ENCODE measurements at regions not wholly inside any gene's neighbourhood (a gene's known extent, or its start where the extent isn't known, plus 50 kb on each side); places are given as distances from the start of the nearest gene placed in this dataset.

- ATAC-seq (no peak), DNase-seq (ENCODE audit: low spot score) (no peak), FAIRE-seq (no peak)
- intact Hi-C loops (cut with micrococcal nuclease; ENCODE audit: unreplicated experiment) (loop anchor here (10.0 kb wide), 2 partner anchors 90 to 380 kb away; partner anchors contain the start of gene SLC30A10), in situ Hi-C loops (cut with HindIII; ENCODE audit: extremely low pct_ligation_motif_present, low pct_unique_long_range_greater_than_20kb) (loop anchor here (10.0 kb wide), 1 partner anchor 290 kb away; no protein-coding TSS in a partner anchor)
- H3K9me3 ChIP-seq (ENCODE audit: low read length) = no peaks in the 10 kb centered on the region
- POLR2A ChIA-PET = no interaction called here
- H3K9ac ChIP-seq (ENCODE audit: insufficient read depth, low read depth, low read length) = no peak overlapping the region
- WGBS (ENCODE audit: low lambda C conversion rate) = 18% methylated on average over 8 of the region's 8 CpGs
- H4K20me1 ChIP-seq (ENCODE audit: insufficient read depth, low read length) = no peaks in the 10 kb centered on the region
- no peaks in the 10 kb centered on the region for H3K79me2 ChIP-seq (ENCODE audit: insufficient read depth, low read length)
- no TSS peak for BruUV-seq (replicated peaks)
- H3K27ac ChIP-seq (ENCODE audit: extremely low read length, insufficient read depth, low read length) = no peak overlapping the region
- no peak overlapping the region for H2AFZ ChIP-seq (ENCODE audit: low read length)
- CTCF ChIA-PET (ENCODE audit: low intra/inter-chr PET ratio, low total read pairs) = no interaction called here
- no peak overlapping the region for H3K4me3 ChIP-seq (replicated peaks in 1 of 3; ENCODE audit: insufficient read depth in 1 of 3, low read depth in 2 of 3, low read length in 3 of 3)
- H3K36me3 ChIP-seq (replicated peaks in 1 of 2; ENCODE audit: control insufficient read depth in 1 of 2, insufficient read depth in 2 of 2, low read length in 2 of 2) = no peaks in the 10 kb centered on the region
- H3K4me2 ChIP-seq (ENCODE audit: low read depth, low read length) = no peak overlapping the region
- peaks cover 9% of the 10 kb centered on the region for H3K4me1 ChIP-seq (ENCODE audit: insufficient read depth, low read length)
- peaks cover 0 to 6% of the 10 kb centered on the region in 2 experiments; a peak in 1 of 5 replicates for H3K27me3 ChIP-seq (ENCODE audit: control insufficient read depth in 1 of 2, insufficient read depth in 2 of 2, low read length in 2 of 2)
- TF ChIP-seq JUNB (CRISPR knock-in tag; IDR thresholded peaks at IDR 0.05; ENCODE audit: borderline replicate concordance) (no peak), SMYD3 (CRISPR knock-in tag; IDR thresholded peaks at IDR 0.05) (no peak), CBX1 (IDR thresholded peaks at IDR 0.05; ENCODE audit: low read depth) (no peak), ZSCAN20 (CRISPR knock-in tag; IDR thresholded peaks at IDR 0.05; ENCODE audit: borderline replicate concordance) (no peak), THAP8 (CRISPR knock-in tag; IDR thresholded peaks at IDR 0.05; ENCODE audit: borderline replicate concordance) (no peak), ZNF749 (CRISPR knock-in tag; IDR thresholded peaks at IDR 0.05; ENCODE audit: borderline replicate concordance) (no peak), PITX1 (CRISPR knock-in tag; IDR thresholded peaks at IDR 0.05) (no peak), ZEB1 (IDR thresholded peaks at IDR 0.05; ENCODE audit: insufficient replicate concordance, low read depth) (no peak), MTF1 (CRISPR knock-in tag; IDR thresholded peaks at IDR 0.05) (no peak), MTF2 (CRISPR knock-in tag; IDR thresholded peaks at IDR 0.05; ENCODE audit: borderline replicate concordance) (no peak), ZNF136 (CRISPR knock-in tag; IDR thresholded peaks at IDR 0.05; ENCODE audit: low read depth) (no peak), ZBTB33 (CRISPR knock-in tag; IDR thresholded peaks at IDR 0.05) (no peak), NFKB2 (CRISPR knock-in tag; IDR thresholded peaks at IDR 0.05; ENCODE audit: borderline replicate concordance) (no peak), SP1 (IDR thresholded peaks at IDR 0.05) (no peak), SP1 (CRISPR knock-in tag; IDR thresholded peaks at IDR 0.05) (no peak), ZNF280D (CRISPR knock-in tag; IDR thresholded peaks at IDR 0.05) (no peak), DR1 (CRISPR knock-in tag; IDR thresholded peaks at IDR 0.05) (no peak)
Measured at GRCh38 chr1:219834314-219834917, 93.9 kb downstream of the SLC30A10 start.

Data from HepG2 (cell line).